PC-9 (cell line): ENCODE measurements at regions not wholly inside any gene's neighbourhood (a gene's known extent, or its start where the extent isn't known, plus 50 kb on each side); places are given as distances from the start of the nearest gene placed in this dataset.

Experiments
- EZH2 ChIP-seq: fragments of 200-600 bp; sonication (generic); IDR thresholded peaks from 2 replicates; pipeline ENCODE4 v1.8.0; 2017; ENCODE audit warnings: antibody characterized with exemption, low read depth
- TF ChIP-seq, protein P1 (sequence below): fragments of 200-600 bp; sonication (generic); conservative IDR thresholded peaks from 2 replicates; pipeline ENCODE4 v1.6.1; 2017; ENCODE audit warnings: mixed run types, antibody characterized with exemption, mild to moderate bottlenecking, moderate library complexity

DNA sequence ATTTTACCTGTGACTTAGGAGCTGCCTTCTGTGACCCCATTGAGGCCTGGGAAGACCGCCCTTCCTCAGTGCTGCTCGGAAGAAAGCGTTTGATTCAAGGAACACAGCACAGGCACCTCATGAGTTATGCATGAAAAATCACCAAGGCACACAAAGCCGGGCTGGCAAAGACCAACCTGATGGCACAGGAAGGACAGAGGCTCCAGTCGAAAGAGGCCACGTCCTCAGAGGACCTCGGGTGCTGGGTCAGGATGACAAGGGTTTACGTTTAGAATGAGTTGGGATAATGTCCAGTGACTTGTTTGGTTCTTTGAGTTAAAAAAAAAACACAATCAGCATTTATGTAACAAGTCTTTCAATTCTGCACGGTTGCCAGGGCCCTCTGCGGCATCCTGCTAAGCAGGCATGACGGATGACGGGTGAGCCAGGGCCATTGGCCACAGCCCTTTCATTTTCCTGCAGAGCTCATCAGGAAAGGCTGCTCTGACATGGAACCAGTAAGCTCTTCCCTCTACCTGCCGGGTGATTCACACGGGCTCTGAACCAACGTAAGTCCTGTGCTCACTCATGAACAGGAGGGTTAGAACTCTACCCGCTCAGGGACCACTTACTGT lies 112.8 kb downstream of the DACT2 start:
- no peak for TF ChIP-seq EZH2
- TF ChIP-seq, protein P1, sequence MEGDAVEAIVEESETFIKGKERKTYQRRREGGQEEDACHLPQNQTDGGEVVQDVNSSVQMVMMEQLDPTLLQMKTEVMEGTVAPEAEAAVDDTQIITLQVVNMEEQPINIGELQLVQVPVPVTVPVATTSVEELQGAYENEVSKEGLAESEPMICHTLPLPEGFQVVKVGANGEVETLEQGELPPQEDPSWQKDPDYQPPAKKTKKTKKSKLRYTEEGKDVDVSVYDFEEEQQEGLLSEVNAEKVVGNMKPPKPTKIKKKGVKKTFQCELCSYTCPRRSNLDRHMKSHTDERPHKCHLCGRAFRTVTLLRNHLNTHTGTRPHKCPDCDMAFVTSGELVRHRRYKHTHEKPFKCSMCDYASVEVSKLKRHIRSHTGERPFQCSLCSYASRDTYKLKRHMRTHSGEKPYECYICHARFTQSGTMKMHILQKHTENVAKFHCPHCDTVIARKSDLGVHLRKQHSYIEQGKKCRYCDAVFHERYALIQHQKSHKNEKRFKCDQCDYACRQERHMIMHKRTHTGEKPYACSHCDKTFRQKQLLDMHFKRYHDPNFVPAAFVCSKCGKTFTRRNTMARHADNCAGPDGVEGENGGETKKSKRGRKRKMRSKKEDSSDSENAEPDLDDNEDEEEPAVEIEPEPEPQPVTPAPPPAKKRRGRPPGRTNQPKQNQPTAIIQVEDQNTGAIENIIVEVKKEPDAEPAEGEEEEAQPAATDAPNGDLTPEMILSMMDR: no peak
